Fibroblast of skin of right biceps (primary cell): ENCODE measurements at regions not wholly inside any gene's neighbourhood (a gene's known extent, or its start where the extent isn't known, plus 50 kb on each side); places are given as distances from the start of the nearest gene placed in this dataset.
"Not testable (repeated sequence)": the region's sequence is repeated elsewhere in the genome, so short reads cannot be mapped to it uniquely, and the experiment has no call there.

Experiments used
- DNase-seq: peaks from one replicate; pipeline ENCODE4 v3.0.0-alpha.2; 2013

DNA sequence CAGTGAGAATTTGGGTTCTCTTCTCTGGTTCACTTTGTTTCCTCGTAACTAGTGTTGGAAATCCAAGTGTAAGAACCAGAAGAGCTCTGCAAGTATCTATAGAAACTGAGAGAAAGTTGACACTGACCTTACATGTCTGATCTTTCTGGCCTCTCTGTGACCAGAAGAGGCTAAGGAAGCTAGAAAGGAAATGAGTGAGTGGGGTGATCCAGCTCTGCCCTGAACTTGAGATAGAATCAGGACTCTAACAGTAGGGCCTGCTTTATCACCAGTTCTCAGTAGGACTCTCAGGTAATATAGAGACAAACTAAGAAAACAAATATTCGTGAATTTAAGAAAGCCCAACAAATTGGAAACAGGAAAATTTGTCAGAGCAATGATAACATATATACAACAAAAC lies 441.2 kb upstream of the ZNF804A start:
- DNase-seq: no peak

DNA sequence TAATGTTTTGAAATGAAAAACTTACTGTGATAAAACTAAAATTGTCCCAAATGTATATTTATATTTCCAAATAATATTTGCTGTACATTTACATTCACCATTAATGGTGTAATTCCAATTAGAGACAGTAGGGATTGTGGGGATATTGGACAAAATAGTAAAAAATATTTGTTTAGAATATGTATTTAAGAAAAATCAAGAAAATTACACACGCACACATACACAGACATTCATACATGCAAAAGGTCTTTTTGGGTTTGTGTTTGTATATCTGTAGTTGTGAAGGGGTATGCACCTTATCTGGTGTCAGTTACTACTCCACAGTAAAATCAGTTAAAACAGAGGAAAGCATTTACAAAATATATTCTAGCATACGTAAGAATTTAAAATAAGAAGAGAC lies 435.9 kb upstream of the ZNF804A start:
- no peak for DNase-seq

DNA sequence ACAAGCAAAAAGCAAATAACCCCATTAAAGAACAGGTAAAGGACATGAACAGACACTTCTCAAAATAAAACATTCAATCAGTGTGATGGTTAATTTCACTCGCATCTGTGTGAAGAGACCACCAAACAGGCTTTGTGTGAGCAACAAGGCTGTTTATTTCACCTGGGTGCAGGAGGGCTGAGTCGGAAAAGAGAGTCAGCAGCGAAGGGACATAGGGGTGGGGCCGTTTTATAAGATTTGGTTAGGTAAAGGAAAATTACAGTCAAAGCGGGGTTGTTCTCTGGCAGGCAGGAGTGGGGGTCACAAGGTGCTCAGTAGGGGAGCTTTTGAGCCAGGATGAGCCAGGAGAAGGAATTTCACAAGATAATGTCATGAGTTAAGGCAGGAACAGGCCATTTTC lies 429.5 kb upstream of the ZNF804A start:
- DNase-seq: not testable (repeated sequence)

DNA sequence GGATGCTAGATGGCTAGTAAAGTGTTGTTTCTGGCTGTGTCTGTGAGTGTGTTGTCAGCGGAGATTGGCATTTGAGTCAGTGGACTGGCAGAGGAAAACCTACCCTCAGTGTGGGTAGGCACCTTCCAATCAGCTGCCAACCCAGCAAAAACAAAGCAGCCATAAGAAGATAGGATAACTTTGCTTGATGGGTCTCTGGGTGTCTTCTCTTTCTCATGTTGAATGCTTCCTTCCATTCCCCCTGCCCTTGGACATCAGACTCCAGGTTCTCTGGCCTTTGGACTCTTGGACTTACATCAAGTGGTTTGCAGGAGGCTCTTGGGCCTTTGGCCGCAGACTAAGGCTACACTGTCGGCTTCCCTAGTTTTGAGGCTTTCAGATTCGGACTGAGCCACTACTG lies 429.0 kb upstream of the ZNF804A start:
- no peak for DNase-seq

- DNase-seq: no peak
These were observed 423.7 kb upstream of the ZNF804A start for GRCh38 chr2:184174493-184175104.

- peak; percentile 1 for DNase-seq
These were observed 420.1 kb upstream of the ZNF804A start for GRCh38 chr2:184178229-184178628.

DNA sequence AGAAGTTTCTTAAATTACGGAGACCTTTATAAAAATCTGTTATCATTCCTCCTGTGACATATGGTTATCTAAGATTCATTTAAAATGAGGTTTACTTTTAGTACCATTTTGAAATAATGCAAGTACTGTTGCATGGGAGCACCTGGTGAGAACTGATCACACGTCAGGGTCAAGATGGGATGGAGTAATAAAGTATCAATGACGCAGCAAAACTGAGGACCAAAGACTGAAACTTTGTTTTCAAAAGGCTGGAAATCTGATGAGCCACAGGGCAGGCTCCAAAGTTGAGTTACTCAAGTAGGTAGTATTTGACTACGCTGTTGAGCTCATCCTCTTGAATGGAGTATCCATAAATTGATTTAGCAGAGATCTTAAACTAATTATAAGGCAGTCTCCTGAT lies 411.9 kb upstream of the ZNF804A start:
- no peak for DNase-seq

DNA sequence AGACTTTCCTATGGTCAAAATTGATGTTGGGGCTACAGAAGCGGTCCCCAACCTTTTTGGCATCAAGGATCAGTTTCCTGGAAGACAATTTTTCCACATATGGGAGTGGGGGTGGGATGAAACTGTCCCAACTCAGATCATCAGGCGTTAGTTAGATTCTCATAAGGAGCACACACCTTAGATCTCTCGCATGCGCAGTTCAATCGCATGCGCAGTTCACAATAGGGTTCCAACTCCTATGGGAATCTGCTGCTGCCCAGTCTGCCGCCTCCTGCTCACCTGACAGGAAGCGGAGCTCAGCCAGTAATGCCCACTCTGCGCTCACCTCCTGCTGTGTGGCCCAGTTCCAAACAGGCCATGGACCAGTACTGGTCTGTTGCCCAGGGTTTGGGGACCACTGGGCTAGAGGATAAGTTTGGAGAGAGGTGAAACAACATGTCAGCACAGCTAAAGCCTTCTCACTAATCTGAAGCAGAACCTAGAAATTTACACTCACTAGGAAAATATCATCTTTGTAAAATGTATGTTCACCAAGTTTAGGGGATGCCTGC lies 410.8 kb upstream of the ZNF804A start:
- DNase-seq: no peak

GRCh38 chr2:184190725-184191124 lies 407.6 kb upstream of the ZNF804A start:
- DNase-seq: no peak

GRCh38 chr2:184192649-184193048 lies 405.7 kb upstream of the ZNF804A start:
- no peak for DNase-seq

- no peak for DNase-seq
These were observed 400.9 kb upstream of the ZNF804A start for GRCh38 chr2:184197413-184197812.

GRCh38 chr2:184198791-184199190 lies 399.5 kb upstream of the ZNF804A start:
- DNase-seq: not testable (repeated sequence)

DNA sequence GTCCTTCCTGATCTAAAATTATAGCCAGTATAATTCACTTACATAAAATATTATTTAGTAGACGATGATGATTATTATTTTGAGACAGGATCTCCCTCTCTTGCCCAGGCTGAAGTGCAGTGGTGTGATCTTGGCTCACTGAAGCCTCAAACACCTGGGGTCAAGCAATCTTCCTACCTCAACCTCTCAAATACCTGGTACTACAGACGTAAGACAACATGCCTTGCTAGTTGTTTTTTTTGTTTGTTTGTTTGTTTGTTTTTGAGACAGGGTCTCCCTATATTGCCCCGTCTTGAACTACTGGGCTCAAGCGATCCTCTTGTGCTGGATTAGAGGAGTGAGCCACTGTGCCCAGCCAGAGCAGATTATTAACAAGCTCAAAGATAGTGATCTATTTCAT lies 399.1 kb upstream of the ZNF804A start:
- DNase-seq: no peak

- no peak for DNase-seq
These were observed 397.1 kb upstream of the ZNF804A start for GRCh38 chr2:184201246-184201645.

GRCh38 chr2:184203661-184204060 lies 394.7 kb upstream of the ZNF804A start:
- no peak for DNase-seq

DNA sequence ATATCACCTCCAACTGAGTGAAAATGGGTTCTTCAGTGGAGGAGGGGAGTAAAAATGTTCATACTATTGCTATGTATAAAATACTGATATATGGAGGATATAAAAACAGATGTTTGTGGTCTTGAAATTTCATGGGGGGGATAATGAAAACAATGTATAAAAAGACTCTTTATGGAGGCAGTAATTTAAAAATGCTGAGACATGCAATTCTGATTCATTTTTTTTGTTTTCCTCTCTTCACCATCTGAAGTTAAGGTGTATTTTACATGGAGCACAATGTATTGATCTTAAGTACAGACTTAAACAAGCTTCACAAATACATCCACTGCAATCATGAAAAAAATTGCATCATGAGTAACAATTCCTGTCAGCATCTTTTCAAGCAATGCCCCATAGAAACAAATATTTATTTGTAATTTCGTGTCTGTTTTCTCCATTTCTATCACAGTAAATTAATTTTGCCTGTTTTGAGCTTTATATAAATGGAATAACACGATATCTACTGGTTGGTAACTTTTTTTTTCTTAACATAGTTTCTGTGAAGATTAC lies 393.2 kb upstream of the ZNF804A start:
- DNase-seq: no peak

GRCh38 chr2:184206045-184206444 lies 392.3 kb upstream of the ZNF804A start:
- DNase-seq: no peak

- DNase-seq: no peak
These were observed 388.0 kb upstream of the ZNF804A start for GRCh38 chr2:184210329-184210728.

GRCh38 chr2:184215745-184216144 lies 382.6 kb upstream of the ZNF804A start:
- no peak for DNase-seq

DNA sequence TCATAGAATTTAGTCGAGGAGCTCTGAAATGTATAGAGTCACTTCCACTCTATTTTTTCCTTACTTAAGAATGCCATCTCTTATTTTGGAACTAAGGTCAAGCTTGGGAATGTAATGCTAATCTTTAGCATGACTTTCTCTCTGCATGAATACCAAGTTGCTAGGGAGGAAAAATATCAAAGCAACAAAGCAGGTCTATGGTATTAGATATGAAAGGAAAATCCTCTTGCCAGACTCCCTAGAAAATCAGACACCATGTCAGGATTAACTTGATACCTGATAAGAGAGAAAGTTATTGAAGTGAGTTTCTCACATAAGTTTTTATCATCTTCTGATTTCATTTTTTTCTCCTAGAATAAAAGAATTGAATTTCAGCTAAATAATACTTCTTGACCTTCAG lies 341.7 kb upstream of the ZNF804A start:
- no peak for DNase-seq

DNA sequence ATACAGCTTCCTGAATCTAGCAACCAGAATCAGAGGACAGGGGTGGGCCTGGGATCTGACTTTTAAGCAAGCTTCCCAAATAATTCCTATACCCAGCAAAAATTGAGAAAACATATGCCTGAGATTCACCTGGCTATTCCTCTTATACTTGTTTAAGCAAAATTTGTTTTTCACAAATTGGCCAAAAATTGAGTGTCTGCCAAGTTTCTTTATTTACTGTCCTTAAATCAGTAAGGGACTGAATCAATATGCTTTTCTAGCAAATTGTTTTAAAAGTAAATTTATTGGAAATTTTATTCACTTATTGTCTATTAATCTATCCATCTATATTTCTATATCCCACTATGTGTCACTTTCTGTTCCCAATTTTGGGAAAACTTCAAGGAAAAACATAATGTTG lies 337.0 kb upstream of the ZNF804A start:
- no peak for DNase-seq

DNA sequence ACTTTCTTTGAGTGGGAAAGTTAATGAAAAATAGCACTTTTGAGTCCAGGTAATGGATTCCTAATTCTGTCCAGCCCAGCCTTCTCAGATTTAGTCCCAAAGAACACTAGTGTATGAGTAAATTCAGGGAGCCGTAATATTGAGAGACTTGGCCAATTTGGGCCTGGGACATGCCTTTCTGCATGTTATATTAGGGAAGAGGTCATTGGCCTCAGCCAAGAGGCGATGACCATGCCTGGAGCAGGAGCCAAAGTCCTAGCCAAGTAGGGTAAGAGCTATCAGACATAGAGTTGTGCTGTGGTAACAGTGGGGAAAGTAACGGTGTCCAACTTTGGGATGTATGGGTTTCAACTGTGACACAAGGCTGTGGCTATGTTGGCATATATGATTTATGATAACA lies 336.5 kb upstream of the ZNF804A start:
- no peak for DNase-seq

- DNase-seq: no peak
These were observed 329.3 kb upstream of the ZNF804A start for GRCh38 chr2:184268900-184269477.

DNA sequence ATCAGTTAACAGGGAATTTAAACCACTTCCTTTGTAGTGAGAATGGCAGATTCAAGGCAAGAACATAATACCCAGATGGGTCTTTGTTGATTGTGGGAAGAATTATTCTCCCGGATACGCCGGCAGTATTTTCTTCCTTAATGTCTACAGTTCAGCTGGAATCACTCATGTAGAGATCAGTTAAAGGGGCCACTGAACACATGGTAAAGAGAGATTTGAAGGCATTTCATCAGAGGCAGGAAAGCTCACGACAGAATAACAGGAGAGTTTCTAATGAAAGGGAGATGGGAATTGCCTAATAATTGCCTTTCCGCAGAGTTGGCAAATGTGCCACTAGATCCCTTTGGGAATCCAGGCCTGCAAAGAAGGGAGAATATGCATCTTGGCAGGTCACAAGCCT lies 327.7 kb upstream of the ZNF804A start:
- no peak for DNase-seq

DNA sequence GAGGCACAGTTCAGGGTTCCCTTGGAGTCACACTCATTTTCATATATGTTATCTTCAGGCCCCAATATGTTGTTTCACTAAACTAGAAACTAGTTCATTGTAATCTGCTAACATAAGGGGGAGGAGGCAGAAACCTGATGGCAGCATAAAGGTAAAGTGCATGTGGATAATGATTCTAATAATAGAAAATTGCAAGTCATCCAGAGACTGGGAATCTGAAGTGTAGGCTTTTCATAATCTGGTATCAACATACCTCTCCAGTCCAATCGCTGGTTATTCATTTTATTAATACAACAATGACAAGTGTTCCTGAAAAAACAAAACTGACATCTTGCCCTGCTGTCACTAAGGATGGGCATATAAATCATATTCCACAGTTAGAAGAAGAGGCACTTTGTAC lies 326.3 kb upstream of the ZNF804A start:
- DNase-seq: no peak
